K562 (cell line): ENCODE measurements at regions not wholly inside any gene's neighbourhood (a gene's known extent, or its start where the extent isn't known, plus 50 kb on each side); places are given as distances from the start of the nearest gene placed in this dataset.

Experiments used
- PATZ1 ChIP-seq: fragments of 250-450 bp; sonication (Bioruptor Pico); IDR thresholded peaks from 2 replicates; pipeline ENCODE4 v1.5.0; 2020; ENCODE audit warnings: mild to moderate bottlenecking, borderline replicate concordance
- SP2 ChIP-seq: IDR thresholded peaks from 2 replicates; pipeline ENCODE4 v1.6.1; 2011; ENCODE audit warnings: mild to moderate bottlenecking, low read depth, low read length, moderate library complexity; ENCODE audit not compliant: poor library complexity, severe bottlenecking; ENCODE audit errors: extremely low read depth
- SRF ChIP-seq, 2 experiments: fragments of 250-450, 450-650 bp in 1 of 2; sonication (Bioruptor Pico) in 1 of 2; sonication (generic) in 1 of 2; formaldehyde crosslinking; IDR thresholded peaks; 2 replicates each; pipeline versions ENCODE4 v1.5.0 to v1.5.1; 2020 to 2022; ENCODE audit warnings: mild to moderate bottlenecking in 1 of 2, missing genetic modification reagents in 1 of 2
- ZNF165 ChIP-seq: fragments of 250-450 bp; sonication (Bioruptor Pico); IDR thresholded peaks from 2 replicates; pipeline ENCODE4 v1.4.0; 2020; ENCODE audit warnings: borderline replicate concordance

GRCh38 chr9:87309236-87309635 is 188.4 kb upstream of the DAPK1 start:
- no peak for TF ChIP-seq SP2
- no peak for TF ChIP-seq ZNF165 (CRISPR knock-in tag)
- TF ChIP-seq SRF (CRISPR knock-in tag; IDR thresholded peaks at IDR 0.05) = no peak
- TF ChIP-seq PATZ1 (CRISPR knock-in tag) = no peak
